ENCODE measurements at regions not wholly inside any gene's neighbourhood (a gene's known extent, or its start where the extent isn't known, plus 50 kb on each side); places are given as distances from the start of the nearest gene placed in this dataset.
A peak's percentile ranks its signal among the peaks of the same experiment; 100 is the strongest.

DNA sequence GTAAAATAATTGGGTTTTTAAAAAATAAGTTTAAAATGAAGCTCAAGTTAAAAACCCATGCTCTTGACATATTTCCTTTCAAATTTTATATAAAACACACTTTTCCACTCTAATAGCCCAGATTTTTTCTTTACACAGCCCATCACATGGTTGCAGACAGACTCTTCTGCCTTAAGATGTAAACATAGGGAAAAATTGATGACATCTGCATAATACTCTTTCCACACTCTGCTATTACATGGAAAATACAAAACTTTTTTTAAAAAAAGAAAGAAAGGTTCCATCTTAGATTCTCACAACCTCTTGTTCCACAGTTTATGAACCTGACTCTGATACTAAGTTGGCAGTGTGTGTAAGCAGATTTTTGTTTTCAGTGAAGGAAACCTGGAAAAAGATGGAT, 120.8 kb upstream of the ZNF648 start:
- H3K9me3 ChIP-seq (replicated peaks; ENCODE audit: control insufficient read depth, insufficient read depth, low read depth, low read length), result no peaks in the 10 kb centered on the region; the same call in 1 of the 2 replicates
- in situ Hi-C loops (cut with MboI), result no loop called here
- H4K20me1 ChIP-seq (replicated peaks; ENCODE audit: control insufficient read depth, insufficient read depth, low read length), result no peaks in the 10 kb centered on the region
- FAIRE-seq (no peak), DNase-seq (ENCODE audit: extremely low read depth in 1 of 4, low spot score in 3 of 4) (no peak), ATAC-seq (no peak)
- H3K9ac ChIP-seq (ENCODE audit: insufficient read depth in 1 of 2, low read depth in 2 of 2, low read length in 2 of 2), result no peak overlapping the region
- BruUV-seq (replicated peaks), result no TSS peak
- intact Hi-C loops (cut with micrococcal nuclease), result no loop called here
- H3K4me2 ChIP-seq (ENCODE audit: insufficient read depth, low read length), result no peak overlapping the region
- TF ChIP-seq CXXC5 (CRISPR knock-in tag; IDR thresholded peaks at IDR 0.05), result no peak
- TF ChIP-seq ZNF830 (CRISPR knock-in tag; IDR thresholded peaks at IDR 0.05), result no peak
- peak; percentile 60; the same call in 1 of the 2 replicates for TF ChIP-seq MAFK (IDR thresholded peaks at IDR 0.05; ENCODE audit: low read length)
- TF ChIP-seq MAFG (tag; conservative IDR thresholded peaks at IDR 0.05), result peak; percentile 52
- TF ChIP-seq C11orf30 (IDR thresholded peaks at IDR 0.05; ENCODE audit: low read depth), result peak; percentile 66; the same call in 1 of the 2 replicates
- peak; percentile 84 for TF ChIP-seq ZNF316 (IDR thresholded peaks at IDR 0.05)
- TF ChIP-seq MAFF (IDR thresholded peaks at IDR 0.05; ENCODE audit: low read length), result peak; percentile 65
- no peak overlapping the region for H2AFZ ChIP-seq (ENCODE audit: low read depth, low read length)
- peaks cover 4 to 30% of the 10 kb centered on the region in 2 experiments; a peak in 4 of 5 replicates for H3K27me3 ChIP-seq (ENCODE audit: control insufficient read depth in 2 of 2, insufficient read depth in 2 of 2, low read length in 2 of 2)
- H3K9me1 ChIP-seq (ENCODE audit: control insufficient read depth, insufficient read depth, low read length), result no peaks in the 10 kb centered on the region
- no peak overlapping the region for H3K4me3 ChIP-seq
- no peaks in the 10 kb centered on the region for H3K79me2 ChIP-seq (ENCODE audit: control insufficient read depth, insufficient read depth, low read length)
- H3K36me3 ChIP-seq (ENCODE audit: control insufficient read depth, insufficient read depth, low read length), result no peaks in the 10 kb centered on the region
- ChIA-PET CTCF (ENCODE audit: low intra/inter-chr PET ratio) (no interaction called here), POLR2A (interaction anchor here (0.6 to 3.5 kb wide), 5 partner anchors 11 to 210 kb away, joined by 3 to 19 read pairs (median 5); partner anchors contain the start of gene GLUL)
- H3K4me1 ChIP-seq (replicated peaks in 1 of 2; ENCODE audit: control insufficient read depth in 2 of 2, insufficient read depth in 2 of 2, low read length in 2 of 2), result no peaks in the 10 kb centered on the region
- no peak overlapping the region for H3K27ac ChIP-seq (ENCODE audit: extremely low read depth, low read depth, low read length)

DNA sequence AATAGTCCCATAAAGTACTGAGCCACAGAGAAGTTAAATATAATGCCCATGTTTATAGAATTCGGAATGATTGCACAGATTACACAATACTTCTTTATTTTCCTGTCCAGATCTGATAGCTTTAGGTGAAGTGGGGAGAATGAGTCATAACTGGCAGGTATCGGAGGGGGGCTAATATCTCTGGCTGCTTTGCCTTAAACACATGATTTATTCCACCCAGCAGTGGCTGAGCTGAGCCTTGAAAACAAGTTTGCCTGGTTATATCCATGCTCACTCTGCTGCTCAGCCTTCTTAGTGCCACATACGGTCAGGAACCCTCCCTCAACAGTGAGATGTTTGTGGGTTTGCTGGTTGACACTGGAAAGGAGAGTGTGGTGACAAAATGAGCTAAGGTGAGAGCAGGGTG, 119.7 kb upstream of the ZNF648 start:
- Histone ChIP-seq H3K9ac (ENCODE audit: insufficient read depth in 1 of 2, low read depth in 2 of 2, low read length in 2 of 2) (no peak overlapping the region), H3K36me3 (ENCODE audit: control insufficient read depth, insufficient read depth, low read length) (no peaks in the 10 kb centered on the region), H4K20me1 (replicated peaks; ENCODE audit: control insufficient read depth, insufficient read depth, low read length) (no peaks in the 10 kb centered on the region), H3K9me3 (replicated peaks; ENCODE audit: control insufficient read depth, insufficient read depth, low read depth, low read length) (no peaks in the 10 kb centered on the region; the same call in 1 of the 2 replicates), H3K27me3 (ENCODE audit: control insufficient read depth in 2 of 2, insufficient read depth in 2 of 2, low read length in 2 of 2) (peaks cover 4 to 30% of the 10 kb centered on the region in 2 experiments; a peak in 4 of 5 replicates), H3K4me3 (no peak overlapping the region), H2AFZ (ENCODE audit: low read depth, low read length) (no peak overlapping the region), H3K9me1 (ENCODE audit: control insufficient read depth, insufficient read depth, low read length) (no peaks in the 10 kb centered on the region), H3K79me2 (ENCODE audit: control insufficient read depth, insufficient read depth, low read length) (no peaks in the 10 kb centered on the region), H3K4me2 (ENCODE audit: insufficient read depth, low read length) (no peak overlapping the region), H3K4me1 (replicated peaks in 1 of 2; ENCODE audit: control insufficient read depth in 2 of 2, insufficient read depth in 2 of 2, low read length in 2 of 2) (no peaks in the 10 kb centered on the region), H3K27ac (ENCODE audit: extremely low read depth, low read depth, low read length) (no peak overlapping the region)
- WGBS (ENCODE audit: insufficient coverage, low coverage, missing lambda C conversion rate), result 3% methylated on average over 3 of the region's 3 CpGs
- no TSS peak for BruUV-seq (replicated peaks)
- in situ Hi-C loops (cut with MboI) (no loop called here), intact Hi-C loops (cut with micrococcal nuclease) (no loop called here)
- FAIRE-seq, result no peak
- no peak for DNase-seq (ENCODE audit: extremely low read depth in 1 of 4, low spot score in 3 of 4)
- no peak for ATAC-seq
- ChIA-PET CTCF (ENCODE audit: low intra/inter-chr PET ratio) (interaction anchor here (1.2 kb wide), 1 partner anchor 50 kb away, joined by 3 read pairs; no protein-coding TSS in a partner anchor), POLR2A (interaction anchor here (0.6 to 3.5 kb wide), 3 partner anchors 11 to 508 kb away, joined by 3 to 19 read pairs (median 5); partner anchors contain the start of gene GLUL)
- TF ChIP-seq ZBTB12 (CRISPR knock-in tag; IDR thresholded peaks at IDR 0.05) (no peak), SMAD4 (CRISPR knock-in tag; conservative IDR thresholded peaks at IDR 0.05) (no peak), CEBPG (CRISPR knock-in tag; IDR thresholded peaks at IDR 0.05) (no peak), CEBPG (tag; conservative IDR thresholded peaks at IDR 0.05 in 1 of 2, IDR thresholded peaks at IDR 0.05 in 1 of 2) (peak in 1 of 2 experiments; percentile 75; a peak in 3 of 4 replicates)
- TF ChIP-seq, protein P1, sequence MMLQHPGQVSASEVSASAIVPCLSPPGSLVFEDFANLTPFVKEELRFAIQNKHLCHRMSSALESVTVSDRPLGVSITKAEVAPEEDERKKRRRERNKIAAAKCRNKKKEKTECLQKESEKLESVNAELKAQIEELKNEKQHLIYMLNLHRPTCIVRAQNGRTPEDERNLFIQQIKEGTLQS (IDR thresholded peaks at IDR 0.05), result peak; percentile 32; the same call in 1 of the 2 replicates
- TF ChIP-seq, protein P1 (CRISPR knock-in tag; conservative IDR thresholded peaks at IDR 0.05), result no peak
- TF ChIP-seq, protein P2, sequence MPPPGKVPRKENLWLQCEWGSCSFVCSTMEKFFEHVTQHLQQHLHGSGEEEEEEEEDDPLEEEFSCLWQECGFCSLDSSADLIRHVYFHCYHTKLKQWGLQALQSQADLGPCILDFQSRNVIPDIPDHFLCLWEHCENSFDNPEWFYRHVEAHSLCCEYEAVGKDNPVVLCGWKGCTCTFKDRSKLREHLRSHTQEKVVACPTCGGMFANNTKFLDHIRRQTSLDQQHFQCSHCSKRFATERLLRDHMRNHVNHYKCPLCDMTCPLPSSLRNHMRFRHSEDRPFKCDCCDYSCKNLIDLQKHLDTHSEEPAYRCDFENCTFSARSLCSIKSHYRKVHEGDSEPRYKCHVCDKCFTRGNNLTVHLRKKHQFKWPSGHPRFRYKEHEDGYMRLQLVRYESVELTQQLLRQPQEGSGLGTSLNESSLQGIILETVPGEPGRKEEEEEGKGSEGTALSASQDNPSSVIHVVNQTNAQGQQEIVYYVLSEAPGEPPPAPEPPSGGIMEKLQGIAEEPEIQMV (tag; conservative IDR thresholded peaks at IDR 0.05; ENCODE audit: low read depth), result no peak

Data from K562 (cell line).